ENCODE measurements at regions not wholly inside any gene's neighbourhood (a gene's known extent, or its start where the extent isn't known, plus 50 kb on each side); places are given as distances from the start of the nearest gene placed in this dataset.
"Not testable (repeated sequence)": the region's sequence is repeated elsewhere in the genome, so short reads cannot be mapped to it uniquely, and the experiment has no call there.

GRCh38 chr21:5137006-5137405 is 5384.4 kb upstream of the TPTE start:
- DNase-seq: not testable (repeated sequence)

- DNase-seq: not testable (repeated sequence)
These were observed 5382.7 kb upstream of the TPTE start for GRCh38 chr21:5138687-5139086.

DNA sequence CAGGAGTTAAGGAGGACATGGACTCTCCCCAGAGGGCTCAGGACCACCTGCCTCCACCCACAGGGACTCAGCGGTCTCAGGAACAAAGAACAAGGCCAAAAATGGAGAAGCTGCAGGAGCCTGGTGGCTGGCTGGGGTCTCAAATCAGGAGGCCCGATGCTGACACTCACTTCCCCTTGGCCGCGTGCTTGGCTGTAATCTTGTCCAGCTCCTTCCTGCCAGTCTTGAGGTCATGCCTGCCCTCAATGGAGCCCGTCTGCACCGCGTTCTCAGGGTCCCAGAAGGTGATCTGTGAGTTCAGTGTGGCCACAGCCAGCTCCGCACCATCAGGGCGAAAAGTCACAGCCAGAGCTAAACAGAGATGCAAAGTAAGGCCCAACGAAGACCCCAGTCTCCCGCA is 5381.9 kb upstream of the TPTE start:
- DNase-seq: not testable (repeated sequence)

DNA sequence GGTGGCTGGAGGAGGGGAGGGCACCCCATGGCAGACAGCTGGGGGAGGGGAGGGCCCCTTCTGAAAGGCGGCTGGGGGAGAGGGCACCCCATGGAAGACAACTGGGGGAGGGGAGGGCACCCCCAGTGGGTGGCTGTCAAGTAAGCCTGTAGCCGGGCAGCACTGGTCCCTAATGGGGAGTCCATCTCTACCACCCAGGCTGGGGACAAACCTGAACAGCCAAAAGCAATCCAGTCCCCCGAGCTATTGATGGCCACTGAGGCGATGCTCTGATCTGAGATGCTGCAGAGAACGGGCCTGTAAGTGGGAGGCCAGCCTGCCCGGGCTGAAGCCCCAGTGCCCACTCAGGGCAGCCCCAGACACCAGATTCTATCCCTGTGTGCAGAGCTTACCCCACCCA is 5378.4 kb upstream of the TPTE start:
- DNase-seq: not testable (repeated sequence)

DNA sequence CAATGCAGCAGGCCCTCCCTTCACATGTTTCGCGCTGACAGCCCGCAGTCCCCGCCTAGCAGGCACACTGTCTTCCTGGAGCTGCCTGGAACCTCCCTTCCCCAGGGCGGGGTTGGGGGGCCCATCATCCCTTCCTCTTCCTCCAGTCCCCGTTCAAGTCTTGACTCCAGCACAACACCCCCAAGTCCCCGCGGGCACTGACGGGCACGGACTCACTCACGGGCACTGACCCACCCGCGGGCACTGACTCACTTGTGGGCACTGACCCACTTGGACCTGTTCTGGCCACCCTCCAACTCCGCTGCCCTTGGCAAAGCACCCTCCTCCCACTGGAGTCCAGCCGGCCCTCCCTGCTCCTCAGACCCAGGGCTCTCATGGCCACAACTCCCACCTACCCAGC is 5376.7 kb upstream of the TPTE start:
- not testable (repeated sequence) for DNase-seq

- not testable (repeated sequence) for DNase-seq
These were observed 5373.7 kb upstream of the TPTE start for GRCh38 chr21:5147685-5148084.

DNA sequence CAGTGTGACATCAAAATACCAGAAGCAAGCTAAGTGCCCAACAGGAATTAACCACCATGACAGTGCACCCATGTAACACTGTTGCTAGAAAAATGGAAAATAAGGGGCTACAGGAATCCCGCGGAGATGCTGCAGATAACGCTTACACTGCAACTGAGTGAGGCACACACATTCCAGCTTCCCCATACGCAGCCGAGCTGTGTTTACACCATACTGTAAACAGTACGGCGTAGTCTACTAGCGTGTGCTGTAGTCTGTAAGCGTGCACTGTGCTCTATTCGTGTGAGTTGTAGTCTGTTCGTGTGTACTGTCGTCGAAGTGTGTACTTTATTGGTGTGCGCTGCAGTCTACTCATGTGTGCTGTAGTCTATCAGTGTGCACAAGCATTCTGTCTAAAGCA is 5372.2 kb upstream of the TPTE start:
- not testable (repeated sequence) for DNase-seq

DNA sequence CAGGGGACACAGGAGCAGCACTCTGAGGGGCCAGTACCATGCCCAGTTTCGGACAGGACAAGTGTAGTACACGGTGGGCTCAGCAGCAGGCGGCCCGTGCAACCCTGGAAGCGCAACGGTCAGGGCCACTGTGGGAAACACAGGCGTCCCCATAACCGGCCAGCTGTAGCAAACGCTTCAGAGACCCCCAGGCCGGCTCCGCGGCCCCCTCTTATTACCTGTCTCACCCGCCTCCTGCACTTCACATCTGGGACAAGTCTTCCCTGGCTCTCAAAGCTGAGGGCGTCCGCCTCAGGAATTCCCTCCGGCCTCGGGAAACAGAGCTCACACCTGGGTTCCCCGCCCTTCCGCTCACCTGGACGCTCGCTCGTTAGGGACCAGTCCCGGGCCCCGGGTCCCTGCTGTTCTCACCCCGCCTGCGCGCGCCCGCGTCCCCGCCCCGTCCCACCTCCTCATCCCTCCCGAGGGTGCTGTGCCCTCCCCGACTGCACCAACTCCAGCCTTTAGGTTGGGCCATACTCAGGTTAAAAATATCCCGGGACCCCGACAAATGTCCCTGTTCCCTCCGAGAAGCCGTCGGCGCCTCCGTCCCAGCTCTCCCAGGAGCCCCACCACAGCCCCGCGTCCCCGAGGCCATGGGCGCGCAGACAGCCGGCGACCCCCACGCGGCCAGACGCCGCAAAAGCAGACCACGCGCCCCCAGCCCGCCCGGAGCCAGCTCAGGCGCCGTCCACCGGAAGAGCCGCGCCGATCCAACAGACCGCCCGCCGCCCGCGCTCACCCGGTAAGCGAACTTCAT is 5367.3 kb upstream of the TPTE start:
- DNase-seq: not testable (repeated sequence)

- peak; percentile 87 to 94 (median 90) for DNase-seq
These were observed 5366.8 kb upstream of the TPTE start for GRCh38 chr21:5154641-5154982.

GRCh38 chr21:5162693-5163574 is 5358.4 kb upstream of the TPTE start:
- not testable (repeated sequence) for DNase-seq

- DNase-seq: not testable (repeated sequence)
These were observed 5355.6 kb upstream of the TPTE start for GRCh38 chr21:5165829-5166228.
